COLO829 (cell line): ENCODE measurements at regions not wholly inside any gene's neighbourhood (a gene's known extent, or its start where the extent isn't known, plus 50 kb on each side); places are given as distances from the start of the nearest gene placed in this dataset.
"Not testable (repeated sequence)": the region's sequence is repeated elsewhere in the genome, so short reads cannot be mapped to it uniquely, and the experiment has no call there.

Experiments
- DNase-seq: peaks from one replicate; pipeline ENCODE4 v3.0.0; 2012; ENCODE audit warnings: low spot score

DNA sequence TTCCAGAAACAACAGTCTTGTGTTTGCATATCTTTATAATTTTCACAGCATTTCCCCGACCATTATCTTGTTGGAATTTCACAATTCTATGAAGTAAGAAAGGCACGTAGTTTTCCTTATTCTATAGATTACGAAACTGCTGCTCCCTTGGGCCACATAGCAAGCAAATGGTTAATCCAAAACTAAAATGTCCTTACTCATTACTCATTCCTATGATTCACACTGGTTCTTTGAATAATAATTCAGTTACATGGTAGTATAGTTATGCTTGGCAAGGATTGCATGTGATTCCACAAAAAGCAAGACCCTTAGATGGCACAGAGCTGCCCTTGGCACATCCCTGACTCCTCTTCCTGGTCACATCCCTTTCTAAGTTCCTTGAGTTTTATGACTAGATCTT is 51.2 kb downstream of the OR13H1 start:
- DNase-seq, result no peak

GRCh38 chrX:131607792-131608369 is 64.0 kb downstream of the OR13H1 start:
- DNase-seq, result no peak

GRCh38 chrX:131609480-131609879 is 65.6 kb downstream of the OR13H1 start:
- no peak for DNase-seq

- no peak for DNase-seq
Measured at GRCh38 chrX:131613260-131613659, 69.4 kb downstream of the OR13H1 start.

- no peak for DNase-seq
Measured at GRCh38 chrX:131614241-131614640, 70.4 kb downstream of the OR13H1 start.

DNA sequence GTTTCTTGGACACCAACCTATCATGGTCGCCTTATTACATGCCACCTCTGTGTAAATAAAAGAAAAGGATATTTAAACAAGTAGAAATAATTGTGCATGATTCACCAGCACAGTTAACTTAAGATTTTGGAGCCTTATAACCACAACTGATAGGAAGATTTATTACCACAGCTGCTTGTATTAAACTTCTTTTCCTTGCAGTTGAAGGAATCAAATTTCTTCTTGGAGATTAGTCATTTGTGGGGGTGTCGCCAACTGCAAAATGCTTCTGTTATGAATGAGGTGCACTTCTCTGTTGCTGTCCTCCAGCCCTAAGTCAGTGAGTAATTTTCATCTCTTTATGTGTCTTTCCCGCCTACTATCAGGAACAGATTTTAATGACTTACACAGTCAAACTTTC is 73.3 kb downstream of the OR13H1 start:
- peak; percentile 1 for DNase-seq

- DNase-seq, result no peak
Measured at GRCh38 chrX:131621650-131622049, 77.8 kb downstream of the OR13H1 start.

DNA sequence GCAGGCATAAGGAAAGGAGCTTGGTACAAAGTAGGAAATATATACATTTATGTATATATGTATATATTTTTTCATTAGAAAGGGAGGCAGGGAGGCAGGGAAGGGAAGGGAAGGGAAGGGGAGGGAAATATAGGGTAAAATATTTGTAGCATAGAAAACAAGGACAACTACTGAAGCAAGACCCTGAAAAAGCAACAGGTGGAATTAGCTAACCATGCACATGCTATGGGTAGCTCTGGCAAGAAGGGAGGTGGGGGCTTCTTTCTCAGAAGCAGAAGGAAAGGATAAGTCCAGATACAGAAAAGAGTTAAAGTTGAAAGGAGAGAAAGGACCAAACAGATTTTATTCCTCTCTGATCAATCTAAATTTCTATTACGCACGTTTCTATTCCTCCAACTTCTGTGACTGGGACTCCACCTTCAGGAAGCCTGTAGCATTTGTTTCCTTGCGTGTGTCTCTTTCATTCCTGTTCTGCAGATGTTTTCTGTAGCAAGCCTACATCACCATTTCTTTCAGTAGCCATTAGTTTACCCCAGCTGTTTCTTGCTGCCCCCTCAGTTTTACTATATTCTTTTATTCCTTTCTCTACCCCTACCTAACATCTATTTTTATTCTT is 82.9 kb downstream of the OR13H1 start:
- peak; percentile 2 for DNase-seq

DNA sequence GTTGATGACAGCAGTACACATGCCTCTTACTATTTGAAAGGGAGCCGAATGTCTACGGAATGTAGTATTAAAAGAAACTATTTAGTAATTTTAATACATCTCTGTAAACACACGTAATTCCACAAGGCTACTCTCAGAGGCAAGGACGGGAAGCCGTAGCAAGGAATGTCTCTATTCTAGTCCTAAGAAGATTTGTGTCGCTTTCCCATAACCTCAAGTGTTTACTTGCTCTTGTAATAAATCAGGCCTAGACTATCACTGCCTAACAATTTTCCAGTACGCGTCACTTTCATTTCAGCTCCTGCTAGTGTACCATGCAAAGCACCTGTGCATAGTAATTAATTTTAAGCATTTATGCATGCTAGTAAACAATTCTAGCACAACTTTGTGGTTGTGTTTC is 86.7 kb downstream of the OR13H1 start:
- DNase-seq, result no peak

DNA sequence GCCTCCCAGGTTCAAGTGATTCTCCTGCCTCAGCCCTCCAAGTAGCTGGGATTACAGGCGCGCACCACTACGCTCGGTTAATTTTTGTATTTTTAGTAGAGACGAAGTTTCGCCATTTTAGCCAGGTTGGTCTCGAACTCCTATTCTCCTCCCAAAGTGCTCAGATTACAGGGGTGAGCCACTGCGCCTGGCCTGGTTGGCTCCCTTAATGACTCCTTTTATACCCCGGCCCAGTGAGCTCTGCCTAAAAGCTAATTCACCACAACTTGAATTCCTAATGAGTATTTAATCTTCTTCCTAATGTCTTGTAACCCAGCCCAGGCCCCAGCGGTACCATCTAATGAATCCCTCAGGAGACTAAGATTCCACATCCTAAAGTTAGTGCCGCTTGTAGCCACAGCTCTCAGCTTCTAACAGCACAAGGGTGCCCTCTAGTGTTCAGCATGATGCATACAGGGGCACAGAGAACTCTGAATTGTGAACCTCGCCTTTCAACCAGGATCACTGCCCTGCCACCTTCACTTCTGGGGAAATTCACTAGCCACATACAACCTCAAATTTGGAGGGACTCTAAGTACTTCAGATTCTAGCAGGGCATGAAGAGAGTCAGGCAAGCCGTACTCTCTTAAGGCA is 89.5 kb downstream of the OR13H1 start:
- DNase-seq, result peak; percentile 24

DNA sequence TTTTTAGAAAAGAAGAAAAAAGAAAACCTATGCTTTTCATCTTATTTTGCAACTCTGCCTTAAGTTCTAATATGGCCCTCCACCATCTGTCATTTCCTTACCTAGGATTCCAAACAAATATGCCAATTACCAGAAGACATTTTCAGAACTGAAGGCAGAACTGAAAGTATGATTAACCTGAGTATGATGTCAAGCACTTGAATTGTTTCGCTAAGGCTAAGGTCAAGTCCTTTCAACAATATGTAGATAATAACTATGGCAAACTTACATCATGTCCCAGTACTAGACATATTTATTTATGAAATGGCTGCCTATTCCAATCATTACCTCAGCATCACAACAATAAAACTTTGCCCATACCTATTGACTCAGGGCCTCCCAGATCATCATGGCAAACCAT is 91.0 kb downstream of the OR13H1 start:
- DNase-seq, result no peak

DNA sequence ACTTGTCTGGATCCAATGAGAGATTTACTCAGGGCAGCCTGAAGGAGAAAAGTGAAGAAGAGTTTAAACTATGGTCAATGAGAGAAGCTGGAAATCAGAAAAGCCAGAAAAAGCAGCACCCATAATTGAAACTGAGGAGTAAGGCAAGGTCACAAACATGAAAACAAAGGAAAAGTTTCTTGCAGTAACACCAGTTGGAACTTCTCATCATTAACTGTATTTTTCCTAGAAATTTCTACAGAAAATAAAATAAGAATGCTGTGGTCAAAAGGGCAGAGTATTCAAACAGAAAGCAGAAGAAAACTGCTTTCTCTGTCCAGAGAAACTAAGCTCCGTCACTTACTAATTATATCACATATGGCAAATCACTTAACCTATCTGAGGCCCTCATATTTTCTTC is 102.2 kb downstream of the OR13H1 start:
- no peak for DNase-seq

DNA sequence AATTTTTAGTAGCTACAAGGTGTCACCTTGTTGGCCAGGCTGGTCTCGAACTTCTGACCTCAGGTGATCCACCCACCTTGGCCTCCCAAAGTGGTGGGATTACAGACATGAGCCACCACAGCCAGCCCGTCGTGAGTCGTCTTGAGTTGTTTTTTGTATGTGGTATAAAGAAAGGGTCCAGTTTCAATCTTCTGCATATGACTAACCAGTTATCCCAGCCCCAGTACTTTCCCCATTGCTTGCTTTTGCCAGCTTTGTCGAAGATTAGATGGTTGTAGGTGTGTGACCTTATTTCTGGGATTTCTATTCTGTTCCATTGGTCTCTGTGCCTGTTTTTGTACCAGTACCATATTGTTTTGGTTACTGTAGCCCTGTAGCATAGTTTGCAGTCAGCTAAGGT is 105.9 kb downstream of the OR13H1 start:
- no peak for DNase-seq

GRCh38 chrX:131650637-131651410 is 107.0 kb downstream of the OR13H1 start:
- no peak for DNase-seq

DNA sequence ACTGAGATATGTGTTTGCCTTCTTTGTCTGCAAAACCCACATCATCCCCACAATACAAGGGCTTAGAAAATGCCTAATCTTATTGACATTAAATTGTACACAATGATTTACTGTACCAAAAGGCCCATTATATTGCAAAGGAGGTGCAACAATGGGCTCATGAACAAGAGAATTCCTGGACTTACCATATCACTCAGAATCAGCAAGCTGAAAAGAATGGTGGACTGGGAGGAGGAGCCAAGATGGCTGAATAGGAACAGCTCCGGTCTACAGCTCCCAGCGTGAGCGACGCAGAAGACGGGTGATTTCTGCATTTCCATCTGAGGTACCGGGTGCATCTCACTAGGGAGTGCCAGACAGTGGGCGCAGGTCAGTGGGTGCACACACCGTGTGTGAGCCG is 119.9 kb downstream of the OR13H1 start:
- DNase-seq, result not testable (repeated sequence)

DNA sequence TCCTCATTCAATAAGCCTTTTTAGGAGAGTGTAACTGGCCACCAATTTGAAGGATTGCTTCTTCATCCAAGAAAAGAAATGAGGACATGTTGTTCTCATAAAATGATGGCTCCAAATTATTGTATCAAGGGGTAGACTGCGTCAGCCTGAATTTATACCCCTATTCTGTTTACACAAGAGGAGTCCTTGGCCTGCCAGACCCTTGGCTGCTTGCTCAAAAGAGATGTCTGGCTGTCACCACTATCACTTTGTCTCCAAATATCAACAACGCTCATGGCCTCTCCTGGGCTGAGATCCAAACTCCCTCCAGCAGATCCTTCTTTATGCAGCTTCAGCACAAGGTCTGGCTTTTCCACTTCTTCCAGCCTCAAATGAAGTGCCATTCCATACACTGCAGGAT is 127.9 kb downstream of the OR13H1 start:
- DNase-seq, result no peak

DNA sequence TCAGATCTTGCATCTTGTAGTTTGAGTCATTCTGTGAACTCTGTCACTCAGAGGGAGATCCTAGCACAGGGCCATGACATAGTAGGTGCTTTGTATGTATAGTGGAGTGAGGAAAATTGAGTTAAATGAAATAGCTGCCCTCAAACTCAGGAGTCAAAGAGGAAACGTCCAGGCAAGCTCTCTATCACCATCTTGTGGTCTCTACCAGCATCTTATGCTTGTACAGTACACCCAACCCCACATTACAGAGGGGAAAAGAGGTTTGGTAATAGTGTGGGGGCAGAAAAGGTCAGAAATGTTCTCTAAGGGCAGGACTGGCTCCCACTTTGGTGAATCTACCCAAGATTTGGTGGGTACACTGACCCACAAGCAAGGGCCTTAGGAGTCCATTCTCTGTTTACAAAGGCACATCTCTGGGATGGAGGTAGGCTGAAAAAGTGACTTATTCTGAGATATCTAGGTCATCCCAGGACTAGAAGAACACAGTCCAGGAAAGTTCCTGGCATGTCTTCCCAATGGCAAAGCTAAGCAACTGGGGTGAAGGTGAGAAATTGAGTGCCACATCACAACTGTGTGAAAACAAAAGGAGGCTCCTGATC is 131.8 kb downstream of the OR13H1 start:
- peak; percentile 38 for DNase-seq

- peak; percentile 42 for DNase-seq
Measured at GRCh38 chrX:131677655-131678628, 134.1 kb downstream of the OR13H1 start.

- not testable (repeated sequence) for DNase-seq
Measured at GRCh38 chrX:131682735-131683134, 138.9 kb downstream of the OR13H1 start.

GRCh38 chrX:131693359-131693758 is 149.5 kb downstream of the OR13H1 start:
- no peak for DNase-seq

GRCh38 chrX:131696989-131697388 is 153.1 kb downstream of the OR13H1 start:
- not testable (repeated sequence) for DNase-seq
